HepG2 (cell line): ENCODE measurements at regions not wholly inside any gene's neighbourhood (a gene's known extent, or its start where the extent isn't known, plus 50 kb on each side); places are given as distances from the start of the nearest gene placed in this dataset.

Source experiments
- ATAC-seq: fragments of 200-7000 bp; cut with Tn5 transposase; 3 replicates; pipeline ENCODE4 v1.9.1; 2020; ENCODE audit warnings: mild to moderate bottlenecking, moderate library complexity
- BruUV-seq: library from RNA; stranded (reverse); fragments of 400-500 nt; replicated peaks from 2 replicates; lab custom pipeline; 2021; lab: Mats Ljungman, UMichigan
- CTCF ChIA-PET: fragments of 300-600 bp; formaldehyde crosslinking; extraction: SDS; loops from one replicate; lab custom pipeline; 2021; ENCODE audit warnings: low total read pairs, inconsistent platforms, low intra/inter-chr PET ratio; lab: Yijun Ruan, JAX
- POLR2A ChIA-PET: fragments of 350-600 bp; sonication (Branson Sonifier 250); formaldehyde crosslinking; loops from one replicate; lab custom pipeline; 2020; ENCODE audit warnings: antibody characterized with exemption, inconsistent platforms; lab: Yijun Ruan, JAX
- DNase-seq: peaks from one replicate; pipeline ENCODE4 v3.0.0-alpha.2; 2015; ENCODE audit warnings: low spot score
- FAIRE-seq: peaks from 3 replicates; lab custom pipeline; 2011; peaks lifted over from hg19 to GRCh38; lab: Jason Lieb, UNC
- H2AFZ ChIP-seq: one replicate; pipeline ENCODE4 v1.6.1; 2011; ENCODE audit warnings: low read length, inconsistent platforms
- H3K27ac ChIP-seq: fragments of 300-600 bp; 3 replicates; pipeline ENCODE4 v1.8.0; 2011; ENCODE audit warnings: mixed run types, mild to moderate bottlenecking, mixed read lengths, low read length, inconsistent platforms; ENCODE audit not compliant: insufficient read depth; ENCODE audit errors: extremely low read length
- H3K27me3 ChIP-seq, 2 experiments: fragments of 200-600 bp in 1 of 2; 2 replicates in 1 of 2; 3 replicates in 1 of 2; pipeline versions ENCODE4 v1.6.0 to v1.8.0; 2011; ENCODE audit warnings: low read length in 2 of 2, mild to moderate bottlenecking in 2 of 2, moderate library complexity in 2 of 2, inconsistent platforms in 1 of 2; ENCODE audit not compliant: insufficient read depth in 2 of 2, control insufficient read depth in 1 of 2
- H3K36me3 ChIP-seq, 2 experiments: fragments of 200-600 bp in 1 of 2; replicated peaks in 1 of 2; 2 replicates in 1 of 2; 3 replicates in 1 of 2; pipeline versions ENCODE4 v1.5.1 to v1.8.0; 2011; ENCODE audit warnings: low read length in 2 of 2, inconsistent platforms in 1 of 2; ENCODE audit not compliant: insufficient read depth in 2 of 2, control insufficient read depth in 1 of 2
- H3K4me1 ChIP-seq: 2 replicates; pipeline ENCODE4 v1.5.1; 2012; ENCODE audit warnings: low read length, inconsistent platforms; ENCODE audit not compliant: insufficient read depth
- H3K4me2 ChIP-seq: 2 replicates; pipeline ENCODE4 v1.6.0; 2011; ENCODE audit warnings: low read depth, low read length, inconsistent platforms
- H3K4me3 ChIP-seq, 3 experiments: fragments of 200-600 bp in 1 of 3; sonication (generic), shearing (Covaris generic) in 1 of 3; replicated peaks in 1 of 3; 2 replicates each; pipeline ENCODE4 v1.5.1; 2011 to 2016; ENCODE audit warnings: low read length in 3 of 3, inconsistent platforms in 2 of 3, low read depth in 2 of 3, mild to moderate bottlenecking in 2 of 3, control low read depth in 1 of 3, mixed read lengths in 1 of 3; ENCODE audit not compliant: insufficient read depth in 1 of 3
- H3K79me2 ChIP-seq: one replicate; pipeline ENCODE4 v1.6.1; 2011; ENCODE audit warnings: low read length, inconsistent platforms; ENCODE audit not compliant: insufficient read depth
- H3K9ac ChIP-seq: 2 replicates; pipeline ENCODE4 v1.6.0; 2011; ENCODE audit warnings: mild to moderate bottlenecking, low read depth, low read length, inconsistent platforms; ENCODE audit not compliant: insufficient read depth
- H3K9me3 ChIP-seq: 2 replicates; pipeline ENCODE4 v1.5.1; 2012; ENCODE audit warnings: mild to moderate bottlenecking, low read length
- H4K20me1 ChIP-seq: 2 replicates; pipeline ENCODE4 v1.6.0; 2011; ENCODE audit warnings: inconsistent platforms, mild to moderate bottlenecking, low read length, moderate library complexity; ENCODE audit not compliant: insufficient read depth
- ARNT ChIP-seq: fragments of 450-650 bp; IDR thresholded peaks from 2 replicates; pipeline ENCODE4 v1.6.1; 2017
- BATF2 ChIP-seq: sonication (generic); formaldehyde crosslinking; IDR thresholded peaks from 2 replicates; pipeline ENCODE4 v1.8.0; 2022; ENCODE audit warnings: mild to moderate bottlenecking, missing genetic modification reagents, moderate library complexity
- MED1 ChIP-seq: sonication (generic); formaldehyde crosslinking; IDR thresholded peaks from 2 replicates; pipeline ENCODE4 v1.4.0; 2020; ENCODE audit warnings: missing genetic modification reagents
- NBN ChIP-seq: fragments of 450-650 bp; conservative IDR thresholded peaks from 2 replicates; pipeline ENCODE4 v1.6.1; 2017
- ZNF646 ChIP-seq: sonication (generic); formaldehyde crosslinking; IDR thresholded peaks from 2 replicates; pipeline ENCODE4 v1.9.0; 2021; ENCODE audit warnings: mild to moderate bottlenecking, missing genetic modification reagents
- ZNF878 ChIP-seq: sonication (generic); formaldehyde crosslinking; IDR thresholded peaks from 2 replicates; pipeline ENCODE4 v1.8.1; 2023; ENCODE audit warnings: mild to moderate bottlenecking, missing genetic modification reagents, moderate library complexity
- in situ Hi-C: cut with HindIII; loops from 2 replicates; pipeline ENCODE4 v1.10.0; 2017; ENCODE audit warnings: low pct_unique_long_range_greater_than_20kb; ENCODE audit not compliant: extremely low pct_ligation_motif_present
- intact Hi-C: fragments of 100-400 bp; cut with micrococcal nuclease; formaldehyde crosslinking; loops from one replicate; pipeline ENCODE4 v1.10.0; 2022; ENCODE audit not compliant: unreplicated experiment

GRCh38 chr12:58773986-58774385 is 146.3 kb downstream of the LRIG3 start:
- BruUV-seq, result no TSS peak
- Histone ChIP-seq H3K4me3 (no peak overlapping the region), H2AFZ (no peak overlapping the region), H3K9ac (no peak overlapping the region), H4K20me1 (no peaks in the 10 kb centered on the region), H3K79me2 (no peaks in the 10 kb centered on the region), H3K27me3 (no peaks in the 10 kb centered on the region), H3K27ac (no peak overlapping the region), H3K36me3 (no peaks in the 10 kb centered on the region), H3K9me3 (no peaks in the 10 kb centered on the region), H3K4me1 (no peaks in the 10 kb centered on the region), H3K4me2 (no peak overlapping the region)
- no peak for FAIRE-seq
- TF ChIP-seq ZNF646 (CRISPR knock-in tag) (no peak), NBN (no peak), BATF2 (CRISPR knock-in tag) (no peak), ARNT (no peak), MED1 (CRISPR knock-in tag) (no peak), ZNF878 (CRISPR knock-in tag) (no peak)
- in situ Hi-C loops (no loop called here), intact Hi-C loops (no loop called here)
- POLR2A ChIA-PET, result no interaction called here
- DNase-seq, result no peak
- no peak for ATAC-seq
- CTCF ChIA-PET, result no interaction called here
